ENCODE measurements at regions not wholly inside any gene's neighbourhood (a gene's known extent, or its start where the extent isn't known, plus 50 kb on each side); places are given as distances from the start of the nearest gene placed in this dataset.

GRCh38 chr9:71487061-71487460 is 281.3 kb downstream of the CEMIP2 start:
- TF ChIP-seq CTCF (IDR thresholded peaks at IDR 0.05; ENCODE audit: low read depth, low read length, poor library complexity, severe bottlenecking) (no peak), EZH2phosphoT487 (IDR thresholded peaks at IDR 0.05; ENCODE audit: borderline replicate concordance, low read length) (no peak)
